ENCODE measurements at regions not wholly inside any gene's neighbourhood (a gene's known extent, or its start where the extent isn't known, plus 50 kb on each side); places are given as distances from the start of the nearest gene placed in this dataset.

DNA sequence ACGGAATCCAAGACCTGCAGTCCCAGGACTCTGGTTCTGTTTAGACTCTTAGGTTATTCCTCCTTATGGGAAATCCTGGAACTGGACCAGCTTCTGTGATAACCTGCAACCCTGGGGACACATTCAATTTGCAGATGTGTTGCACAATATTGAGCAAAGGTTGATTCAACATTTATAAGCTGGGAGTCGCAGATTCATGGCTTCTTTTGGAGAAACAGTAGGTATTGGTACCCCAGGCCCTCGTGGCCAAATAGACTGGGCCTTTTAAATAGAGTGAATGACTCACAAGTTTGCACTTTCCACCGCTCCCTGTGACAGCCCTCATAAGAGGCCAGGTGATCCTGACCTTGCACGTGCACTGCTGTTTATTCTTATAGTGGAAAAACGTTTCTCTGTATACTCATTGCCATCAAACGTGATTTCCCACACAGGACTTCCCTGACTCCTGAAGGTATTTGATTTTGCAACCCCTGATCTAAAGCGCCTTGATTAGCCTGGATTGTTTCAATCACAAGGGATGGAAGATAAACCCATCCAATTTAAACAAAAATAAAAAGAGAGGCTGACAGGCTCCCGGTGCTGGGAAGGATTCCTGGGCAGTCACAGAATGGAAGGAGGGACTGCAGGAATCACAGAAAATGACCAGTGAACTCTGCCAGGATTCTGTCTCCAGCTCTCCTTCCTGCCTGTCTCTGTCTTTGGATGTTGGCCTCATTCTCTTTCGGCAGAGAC is 98.0 kb downstream of the VCPKMT start:
- no peak overlapping the region for H3K27ac ChIP-seq (ENCODE audit: low read depth, low read length)
- FAIRE-seq = no peak
- CTCF ChIA-PET (ENCODE audit: partially characterized antibody) = interaction anchor here (0.7 to 3.1 kb wide), 7 partner anchors 11 to 138 kb away, joined by 3 to 14 read pairs (median 3); no protein-coding TSS in a partner anchor
- TF ChIP-seq ASH2L (IDR thresholded peaks at IDR 0.05; ENCODE audit: low read length) (no peak), GTF2F1 (IDR thresholded peaks at IDR 0.05; ENCODE audit: borderline replicate concordance, low read depth, low read length) (no peak), SP2 (IDR thresholded peaks at IDR 0.05; ENCODE audit: low read length) (no peak), SRF (IDR thresholded peaks at IDR 0.05; ENCODE audit: low read depth, low read length) (no peak), TCF12 (IDR thresholded peaks at IDR 0.05; ENCODE audit: low read depth, low read length) (no peak), EZH2 (IDR thresholded peaks at IDR 0.05; ENCODE audit: low read depth, low read length, severe bottlenecking) (no peak), TBP (IDR thresholded peaks at IDR 0.05; ENCODE audit: low read depth, low read length) (no peak), YY1 (IDR thresholded peaks at IDR 0.05; ENCODE audit: low read depth, low read length) (no peak), TAF7 (optimal IDR thresholded peaks at IDR 0.05; ENCODE audit: borderline replicate concordance, low read depth, low read length) (no peak), ZNF274 (IDR thresholded peaks at IDR 0.05; ENCODE audit: borderline replicate concordance, extremely low read depth, low read length) (no peak), CTBP2 (IDR thresholded peaks at IDR 0.05; ENCODE audit: borderline replicate concordance, insufficient read depth, insufficient read length, low read length) (no peak), HDAC6 (IDR thresholded peaks at IDR 0.05; ENCODE audit: low read depth, low read length) (no peak), POU5F1 (IDR thresholded peaks at IDR 0.05; ENCODE audit: low read depth, low read length) (no peak), KDM5A (IDR thresholded peaks at IDR 0.05; ENCODE audit: low read length) (no peak)

More for the DNA sequence above, 98.0 kb downstream of the VCPKMT start:
- no peaks in the 10 kb centered on the region for H3K27me3 ChIP-seq (replicated peaks in 1 of 4; ENCODE audit: control insufficient read depth in 3 of 4, extremely low read depth in 1 of 4, insufficient read depth in 3 of 4, low read length in 3 of 4)
- H3K9ac ChIP-seq (replicated peaks in 1 of 4; ENCODE audit: extremely low read depth in 1 of 4, low read depth in 3 of 4, low read length in 3 of 4) = no peak overlapping the region
- no peak overlapping the region for H3K56ac ChIP-seq (replicated peaks; ENCODE audit: insufficient read length, low read depth, low read length)
- no peak overlapping the region for H4K8ac ChIP-seq (ENCODE audit: extremely low read depth, insufficient read depth, low read length)
- no peak overlapping the region for H4K5ac ChIP-seq (ENCODE audit: insufficient read length, low read depth, low read length)
- H3K9me3 ChIP-seq (ENCODE audit: insufficient read depth in 2 of 2, low read depth in 1 of 2, low read length in 1 of 2) = no peaks in the 10 kb centered on the region
- H2BK12ac ChIP-seq (ENCODE audit: low read depth, low read length) = no peak overlapping the region
- no peak for DNase-seq (ENCODE audit: low read depth in 1 of 2, low spot score in 2 of 2)
- WGBS, 2 experiments (ENCODE audit: extremely low coverage in 1 of 2, insufficient coverage in 1 of 2, insufficient read length in 1 of 2, insufficient replicate concordance in 2 of 2, low coverage in 1 of 2, low lambda C conversion rate in 2 of 2, missing lambda C conversion rate in 1 of 2) = 90% methylated on average over 10 of the region's 10 CpGs; no CpG with 5 or more reads in 1 of the 2 experiments
- POLR2A ChIA-PET (ENCODE audit: partially characterized antibody) = interaction anchor here (0.8 to 1.0 kb wide), 2 partner anchors 11 to 156 kb away, joined by 3 to 4 read pairs; no protein-coding TSS in a partner anchor
- H2BK15ac ChIP-seq (ENCODE audit: low read length) = no peak overlapping the region
- H3K23me2 ChIP-seq (ENCODE audit: low read depth, low read length) = no peaks in the 10 kb centered on the region; the same call in 1 of the 2 replicates
- no peak overlapping the region for H2BK5ac ChIP-seq (ENCODE audit: low read depth, low read length)
- no peak overlapping the region for H3K23ac ChIP-seq (ENCODE audit: insufficient read length)
- H3K4me3 ChIP-seq (ENCODE audit: extremely low read depth in 1 of 4, insufficient read depth in 2 of 4, low read depth in 3 of 4, low read length in 4 of 4) = no peak overlapping the region
- H2BK120ac ChIP-seq (replicated peaks; ENCODE audit: low read depth, low read length) = no peak overlapping the region
- H3K18ac ChIP-seq (ENCODE audit: extremely low read depth, low read length) = no peak overlapping the region; the same call in 1 of the 2 replicates
- no peaks in the 10 kb centered on the region for H3K4me1 ChIP-seq (replicated peaks in 1 of 4; ENCODE audit: control insufficient read depth in 3 of 4, insufficient read depth in 4 of 4, low read length in 3 of 4)
- H3K4ac ChIP-seq (replicated peaks; ENCODE audit: insufficient read length, low read depth, low read length) = no peak overlapping the region
- H3K4me2 ChIP-seq (ENCODE audit: insufficient read depth in 1 of 2, low read depth in 2 of 2, low read length in 2 of 2) = no peak overlapping the region
- H2BK20ac ChIP-seq (ENCODE audit: low read length) = no peak overlapping the region
- no peak overlapping the region for H4K91ac ChIP-seq (replicated peaks; ENCODE audit: insufficient read length, low read length)
- H3K36me3 ChIP-seq (ENCODE audit: control insufficient read depth in 2 of 4, insufficient read depth in 4 of 4, low read length in 3 of 4) = no peaks in the 10 kb centered on the region
- no peaks in the 10 kb centered on the region for H3K79me2 ChIP-seq (ENCODE audit: control insufficient read depth in 1 of 2, insufficient read depth in 2 of 2, low read length in 2 of 2)
- no peak overlapping the region for H2AFZ ChIP-seq (ENCODE audit: low read length)
- H2AK5ac ChIP-seq (ENCODE audit: low read depth, low read length) = no peak overlapping the region
- no peak overlapping the region for H3K14ac ChIP-seq (ENCODE audit: insufficient read length)
- no peaks in the 10 kb centered on the region for H4K20me1 ChIP-seq (replicated peaks in 1 of 2; ENCODE audit: control insufficient read depth in 1 of 2, insufficient read depth in 2 of 2, low read length in 2 of 2)
- no peaks in the 10 kb centered on the region for H3K79me1 ChIP-seq (ENCODE audit: low read depth, low read length)

Data from H1 (cell line).